GM12878 (cell line): ENCODE measurements at regions not wholly inside any gene's neighbourhood (a gene's known extent, or its start where the extent isn't known, plus 50 kb on each side); places are given as distances from the start of the nearest gene placed in this dataset.

Experiments used
- ATAC-seq: fragments of 200-7000 bp; cut with Tn5 transposase; 3 replicates; pipeline ENCODE4 v1.9.1; 2020; ENCODE audit warnings: mild to moderate bottlenecking, moderate library complexity
- BruUV-seq: library from RNA; stranded (reverse); fragments of 400-500 nt; replicated peaks from 2 replicates; lab custom pipeline; 2021; lab: Mats Ljungman, UMichigan
- CTCF ChIA-PET: fragments of 300-600 bp; sonication (Branson Sonifier 250); formaldehyde crosslinking; extraction: SDS; loops from one replicate; lab custom pipeline; 2021; ENCODE audit warnings: inconsistent platforms; lab: Yijun Ruan, JAX
- POLR2A ChIA-PET: fragments of 350-600 bp; formaldehyde crosslinking; extraction: SDS; loops from one replicate; lab custom pipeline; 2021; ENCODE audit warnings: inconsistent platforms; lab: Charles Lee
- RAD21 ChIA-PET: fragments of 300-600 bp; sonication (Branson Sonifier 250); formaldehyde crosslinking; loops from one replicate; lab custom pipeline; 2023; ENCODE audit warnings: antibody characterized with exemption; ENCODE audit not compliant: unreplicated experiment; lab: Charles Lee
- SMC1A ChIA-PET: fragments of 300-600 bp; sonication (Branson Sonifier 250); formaldehyde crosslinking; loops from one replicate; lab custom pipeline; 2023; ENCODE audit not compliant: unreplicated experiment, uncharacterized antibody; lab: Charles Lee
- DNase-seq: peaks from one replicate; pipeline ENCODE4 v3.0.0-alpha.2; 2011; ENCODE audit warnings: low read depth, low spot score
- FAIRE-seq: peaks from 3 replicates; lab custom pipeline; 2011; peaks lifted over from hg19 to GRCh38; lab: Jason Lieb, UNC
- H2AFZ ChIP-seq: 2 replicates; pipeline ENCODE4 v1.6.0; 2011; ENCODE audit warnings: low read depth, low read length, control low read depth; ENCODE audit not compliant: control insufficient read depth
- H3K27ac ChIP-seq: 2 replicates; pipeline ENCODE4 v1.5.1; 2011; ENCODE audit warnings: control low read depth; ENCODE audit not compliant: control insufficient read depth, insufficient read depth
- H3K27me3 ChIP-seq, 2 experiments: replicated peaks in 1 of 2; 2 replicates each; pipeline versions ENCODE4 v1.6.0 to v1.6.1; 2011; ENCODE audit warnings: low read length in 1 of 2; ENCODE audit not compliant: control insufficient read depth in 2 of 2, insufficient read depth in 2 of 2
- H3K36me3 ChIP-seq, 2 experiments: 2 replicates each; pipeline ENCODE4 v1.5.1; 2011; ENCODE audit warnings: low read length in 1 of 2; ENCODE audit not compliant: control insufficient read depth in 2 of 2, insufficient read depth in 2 of 2
- H3K4me1 ChIP-seq: 2 replicates; pipeline ENCODE4 v1.6.1; 2011; ENCODE audit warnings: mild to moderate bottlenecking, low read length, moderate library complexity, mixed read lengths; ENCODE audit not compliant: control insufficient read depth, insufficient read depth
- H3K4me2 ChIP-seq: 2 replicates; pipeline ENCODE4 v1.6.0; 2011; ENCODE audit warnings: control low read depth; ENCODE audit not compliant: control insufficient read depth, insufficient read depth
- H3K4me3 ChIP-seq: fragments of 200-600 bp; sonication (generic); 2 replicates; pipeline ENCODE4 v1.5.1; 2016
- H3K79me2 ChIP-seq: 2 replicates; pipeline ENCODE4 v1.6.0; 2011; ENCODE audit warnings: low read length; ENCODE audit not compliant: control insufficient read depth, insufficient read depth
- H3K9ac ChIP-seq: 2 replicates; pipeline ENCODE4 v1.8.0; 2011; ENCODE audit warnings: low read length, control low read depth, mixed read lengths; ENCODE audit not compliant: control insufficient read depth, insufficient read depth
- H3K9me3 ChIP-seq: replicated peaks from 3 replicates; pipeline ENCODE4 v1.5.1; 2011; ENCODE audit warnings: mild to moderate bottlenecking, low read length; ENCODE audit not compliant: control insufficient read depth, insufficient read depth
- H4K20me1 ChIP-seq: 2 replicates; pipeline ENCODE4 v1.6.0; 2011; ENCODE audit not compliant: control insufficient read depth, insufficient read depth
- CEBPB ChIP-seq, 2 experiments: fragments of 150-350 bp in 1 of 2; IDR thresholded peaks; 2 replicates each; pipeline ENCODE4 v1.6.1; 2012 to 2014; ENCODE audit warnings: low read depth in 2 of 2, low read length in 2 of 2, borderline replicate concordance in 1 of 2, inconsistent platforms in 1 of 2
- WGBS: methylation state at CpG from one replicate; pipeline ENCODE4 v1.1.6; 2016; ENCODE audit warnings: low lambda C conversion rate; ENCODE audit not compliant: insufficient replicate concordance, insufficient coverage; ENCODE audit errors: missing lambda C conversion rate; 5-methylcytosine and 5-hydroxymethylcytosine counted together
- in situ Hi-C: fragments of 300-500 bp; cut with MboI; formaldehyde crosslinking; loops from 9 replicates; pipeline ENCODE4 v1.14.3; 2018; ENCODE audit warnings: mixed read lengths
- intact Hi-C: fragments of 100-400 bp; cut with micrococcal nuclease; formaldehyde crosslinking; loops from one replicate; pipeline ENCODE4 v1.14.2; 2022; ENCODE audit not compliant: unreplicated experiment
- TF ChIP-seq, protein P1 (sequence below): fragments of 450-650 bp; IDR thresholded peaks from 2 replicates; pipeline ENCODE4 v1.6.1; 2014; ENCODE audit warnings: mild to moderate bottlenecking

DNA sequence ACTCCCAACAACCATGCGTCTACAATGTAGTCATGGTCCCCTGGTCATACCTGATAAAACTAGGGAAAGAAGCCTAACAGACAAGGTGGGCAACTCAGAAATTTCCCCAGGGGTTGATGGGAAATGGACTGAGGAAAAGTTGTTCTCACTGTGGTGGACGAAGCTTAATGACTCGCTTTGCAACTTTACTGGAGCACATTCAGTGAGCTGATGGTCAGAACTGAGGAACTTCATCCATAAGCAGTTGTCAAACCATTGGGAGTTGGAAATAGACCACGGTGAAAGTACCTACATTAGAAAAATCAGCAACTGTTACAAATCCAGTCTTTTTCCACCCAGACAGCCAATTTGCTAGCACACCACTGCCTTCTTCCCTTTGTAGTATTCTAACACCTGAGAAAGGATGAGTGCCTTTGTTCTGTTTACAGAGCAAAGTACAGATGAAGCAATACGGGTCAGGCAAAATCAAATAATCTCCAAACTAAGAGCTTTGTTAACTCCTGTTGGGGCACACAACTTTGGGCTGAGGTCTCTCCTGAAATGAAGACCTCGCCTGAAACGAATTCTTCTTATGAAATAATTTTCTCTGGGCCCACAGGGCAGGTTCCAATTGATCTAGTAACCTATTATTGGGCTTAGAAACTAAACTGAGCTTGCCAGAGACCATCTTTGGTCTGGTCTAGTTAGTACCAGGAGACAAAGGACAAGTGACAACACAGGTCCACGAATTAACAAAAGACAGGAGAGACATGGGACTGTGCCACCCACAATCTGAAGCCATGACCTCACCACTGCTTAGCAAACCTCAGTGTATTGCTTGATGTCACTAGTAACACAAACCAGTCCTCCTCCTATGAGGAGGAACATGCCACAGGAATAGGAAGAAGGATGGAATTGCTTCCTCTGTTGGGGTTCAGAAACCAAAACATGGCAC is 58.9 kb upstream of the NFKB1 start (continued):
- TF ChIP-seq, protein P1, sequence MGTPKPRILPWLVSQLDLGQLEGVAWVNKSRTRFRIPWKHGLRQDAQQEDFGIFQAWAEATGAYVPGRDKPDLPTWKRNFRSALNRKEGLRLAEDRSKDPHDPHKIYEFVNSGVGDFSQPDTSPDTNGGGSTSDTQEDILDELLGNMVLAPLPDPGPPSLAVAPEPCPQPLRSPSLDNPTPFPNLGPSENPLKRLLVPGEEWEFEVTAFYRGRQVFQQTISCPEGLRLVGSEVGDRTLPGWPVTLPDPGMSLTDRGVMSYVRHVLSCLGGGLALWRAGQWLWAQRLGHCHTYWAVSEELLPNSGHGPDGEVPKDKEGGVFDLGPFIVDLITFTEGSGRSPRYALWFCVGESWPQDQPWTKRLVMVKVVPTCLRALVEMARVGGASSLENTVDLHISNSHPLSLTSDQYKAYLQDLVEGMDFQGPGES, result no peak

DNA sequence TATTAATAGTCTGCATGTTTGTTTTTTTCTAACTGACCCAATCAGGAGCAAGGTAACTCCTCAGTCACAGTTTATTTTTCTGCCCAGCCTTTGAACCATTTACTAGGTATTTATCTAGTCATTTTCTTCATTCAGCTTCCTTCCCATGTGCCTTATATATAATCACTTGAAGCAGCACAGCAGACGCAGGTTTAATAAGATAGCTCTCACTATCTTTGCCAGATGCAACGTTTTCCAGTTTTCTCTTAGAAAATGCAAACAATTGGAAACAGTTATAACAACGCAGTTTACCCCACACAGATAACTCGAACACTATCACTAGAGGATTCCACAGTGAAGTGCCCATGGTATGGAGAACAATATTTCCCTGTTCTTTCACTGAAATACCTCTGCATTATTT is 56.4 kb upstream of the NFKB1 start:
- TF ChIP-seq CEBPB (IDR thresholded peaks at IDR 0.05; ENCODE audit: borderline replicate concordance in 1 of 2, low read depth in 2 of 2, low read length in 2 of 2), result no peak
- Histone ChIP-seq H3K4me1 (no peaks in the 10 kb centered on the region), H3K9ac (no peak overlapping the region), H3K79me2 (no peaks in the 10 kb centered on the region), H2AFZ (no peak overlapping the region), H3K27me3 (no peaks in the 10 kb centered on the region), H3K9me3 (no peaks in the 10 kb centered on the region), H4K20me1 (no peaks in the 10 kb centered on the region), H3K4me3 (no peak overlapping the region), H3K27ac (no peak overlapping the region), H3K4me2 (no peak overlapping the region), H3K36me3 (no peaks in the 10 kb centered on the region)
- in situ Hi-C loops (loop anchor here (5.0 kb wide), 2 partner anchors 178 to 643 kb away; no protein-coding TSS in a partner anchor), intact Hi-C loops (loop anchor here (5.0 kb wide), 1 partner anchor 648 kb away; no protein-coding TSS in a partner anchor)
- ChIA-PET SMC1A (interaction anchor here (1.0 to 2.8 kb wide), 3 partner anchors 12 to 183 kb away, joined by 3 to 9 read pairs (median 5); no protein-coding TSS in a partner anchor), CTCF (interaction anchor here (1.5 kb wide), 1 partner anchor 174 kb away, joined by 3 read pairs; no protein-coding TSS in a partner anchor), RAD21 (interaction anchor here (0.7 to 1.1 kb wide), 3 partner anchors 176 to 655 kb away, joined by 3 read pairs; partner anchors contain the start of gene BDH2), POLR2A (no interaction called here)
- no peak for ATAC-seq
- DNase-seq, result no peak
- BruUV-seq, result no TSS peak
- no peak for FAIRE-seq
- 48% methylated on average over 4 of the region's 4 CpGs for WGBS
